PFSK-1 (cell line): ENCODE measurements at regions not wholly inside any gene's neighbourhood (a gene's known extent, or its start where the extent isn't known, plus 50 kb on each side); places are given as distances from the start of the nearest gene placed in this dataset.

Source experiments
- POLR2AphosphoS5 ChIP-seq: IDR thresholded peaks from 2 replicates; pipeline ENCODE4 v1.6.1; 2012; ENCODE audit warnings: low read depth, mild to moderate bottlenecking, control low read depth, low read length, moderate library complexity
- REST ChIP-seq, 2 experiments: IDR thresholded peaks; 2 replicates each; pipeline versions ENCODE4 v1.6.1 to v1.8.0; 2011 to 2012; ENCODE audit warnings: low read depth in 2 of 2, low read length in 2 of 2, control low read depth in 1 of 2, inconsistent platforms in 1 of 2, mild to moderate bottlenecking in 1 of 2, moderate library complexity in 1 of 2; ENCODE audit not compliant: insufficient read depth in 1 of 2
- SIN3A ChIP-seq: IDR thresholded peaks from 2 replicates; pipeline ENCODE4 v1.6.1; 2012; ENCODE audit warnings: mild to moderate bottlenecking, low read length, moderate library complexity, borderline replicate concordance; ENCODE audit not compliant: insufficient read depth
- TAF1 ChIP-seq: IDR thresholded peaks from 2 replicates; pipeline ENCODE4 v1.6.1; 2012; ENCODE audit warnings: low read length, control low read depth, borderline replicate concordance; ENCODE audit not compliant: insufficient read depth

- TF ChIP-seq SIN3A, result no peak
- TF ChIP-seq POLR2AphosphoS5, result no peak
- no peak for TF ChIP-seq REST (IDR thresholded peaks at IDR 0.05; ENCODE audit: insufficient read depth in 1 of 2, low read depth in 2 of 2, low read length in 2 of 2)
- TF ChIP-seq TAF1, result no peak
Measured at GRCh38 chr10:118948786-118949185, 80.7 kb upstream of the NANOS1 start.
